HCT116 (cell line): ENCODE measurements at regions not wholly inside any gene's neighbourhood (a gene's known extent, or its start where the extent isn't known, plus 50 kb on each side); places are given as distances from the start of the nearest gene placed in this dataset.

ENCODE experiments used
- ATAC-seq: fragments of 200-7000 bp; cut with Tn5 transposase; 2 replicates; pipeline ENCODE4 v1.9.1; 2020; ENCODE audit warnings: mild to moderate bottlenecking, moderate library complexity
- BruUV-seq: library from RNA; stranded (reverse); fragments of 400-500 nt; replicated peaks from 2 replicates; lab custom pipeline; 2021; lab: Mats Ljungman, UMichigan
- CTCF ChIA-PET: fragments of 300-600 bp; sonication (Branson Sonifier 250); formaldehyde crosslinking; loops from one replicate; lab custom pipeline; 2021; ENCODE audit warnings: antibody characterized with exemption; lab: Charles Lee
- POLR2A ChIA-PET: fragments of 300-600, 350-600 bp; sonication (Branson Sonifier 250); formaldehyde crosslinking; loops from one replicate; lab custom pipeline; 2021; ENCODE audit warnings: antibody characterized with exemption; lab: Charles Lee
- RAD21 ChIA-PET, 2 experiments: fragments of 300-600 bp; sonication (Branson Sonifier 250); formaldehyde crosslinking; loops; one replicate each; lab custom pipeline; 2023; ENCODE audit warnings: low total read pairs in 2 of 2; ENCODE audit not compliant: uncharacterized antibody in 2 of 2, unreplicated experiment in 2 of 2, low non-redundant PET in 1 of 2; lab: Charles Lee
- DNase-seq: peaks from one replicate; pipeline ENCODE4 v3.0.0-alpha.2; 2010; ENCODE audit warnings: low read depth, low spot score
- H2AFZ ChIP-seq: fragments of 200-600 bp; shearing (Covaris generic), sonication (generic); 2 replicates; pipeline ENCODE4 v1.6.1; 2017; ENCODE audit warnings: low read depth, mixed run types, mixed read lengths, antibody characterized with exemption, low read length; ENCODE audit not compliant: poor library complexity, severe bottlenecking
- H3K27ac ChIP-seq: 2 replicates; pipeline ENCODE4 v1.5.1; 2012; ENCODE audit warnings: low read depth, low read length
- H3K27me3 ChIP-seq: fragments of 200-600 bp; sonication (generic); 2 replicates; pipeline ENCODE4 v1.6.1; 2016; ENCODE audit warnings: mixed run types, low read length, mixed read lengths; ENCODE audit not compliant: insufficient read depth
- H3K36me3 ChIP-seq, 2 experiments: fragments of 200-500 bp in 1 of 2; fragments of 200-600 bp in 1 of 2; sonication (Bioruptor generic) in 1 of 2; sonication (generic) in 1 of 2; 2 replicates each; pipeline versions ENCODE4 v1.5.1 to v1.6.1; 2014 to 2016; ENCODE audit warnings: low read length in 2 of 2, inconsistent platforms in 1 of 2, mixed read lengths in 1 of 2, mixed run types in 1 of 2; ENCODE audit not compliant: insufficient read depth in 2 of 2, control insufficient read depth in 1 of 2
- H3K4me1 ChIP-seq, 2 experiments: fragments of 200-600 bp in 1 of 2; sonication (generic) in 1 of 2; 2 replicates each; pipeline versions ENCODE4 v1.5.1 to v1.6.1; 2012 to 2017; ENCODE audit warnings: low read length in 2 of 2, inconsistent platforms in 1 of 2, mild to moderate bottlenecking in 1 of 2, mixed read lengths in 1 of 2, mixed run types in 1 of 2, moderate library complexity in 1 of 2; ENCODE audit not compliant: insufficient read depth in 2 of 2, control insufficient read depth in 1 of 2
- H3K4me2 ChIP-seq: fragments of 200-600 bp; sonication (generic); 2 replicates; pipeline ENCODE4 v1.6.1; 2017; ENCODE audit warnings: mixed run types, low read length, mixed read lengths
- H3K4me3 ChIP-seq, 2 experiments: fragments of 200-600 bp in 1 of 2; sonication (generic) in 1 of 2; replicated peaks in 1 of 2; 2 replicates each; pipeline ENCODE4 v1.5.1; 2011 to 2016; ENCODE audit warnings: low read length in 2 of 2, control low read depth in 1 of 2, low read depth in 1 of 2, mild to moderate bottlenecking in 1 of 2, mixed read lengths in 1 of 2, mixed run types in 1 of 2
- H3K79me2 ChIP-seq: fragments of 200-600 bp; sonication (generic); 2 replicates; pipeline ENCODE4 v1.6.1; 2017; ENCODE audit warnings: mild to moderate bottlenecking, mixed run types, low read length, moderate library complexity, mixed read lengths; ENCODE audit not compliant: insufficient read depth
- H3K9ac ChIP-seq: fragments of 200-600 bp; sonication (generic); 2 replicates; pipeline ENCODE4 v1.6.1; 2016; ENCODE audit warnings: low read length, mixed read lengths
- H3K9me2 ChIP-seq: fragments of 200-600 bp; sonication (generic), shearing (Covaris generic); 2 replicates; pipeline ENCODE4 v1.6.1; 2017; ENCODE audit warnings: mixed run types, mild to moderate bottlenecking, moderate library complexity; ENCODE audit not compliant: insufficient read depth
- H3K9me3 ChIP-seq, 2 experiments: fragments of 200-500 bp in 1 of 2; fragments of 200-600 bp in 1 of 2; sonication (Bioruptor generic) in 1 of 2; sonication (generic) in 1 of 2; 2 replicates each; pipeline ENCODE4 v1.6.1; 2014 to 2017; ENCODE audit warnings: low read length in 2 of 2, mixed read lengths in 2 of 2, inconsistent platforms in 1 of 2, low read depth in 1 of 2, mild to moderate bottlenecking in 1 of 2, mixed run types in 1 of 2, moderate library complexity in 1 of 2; ENCODE audit not compliant: control insufficient read depth in 1 of 2, insufficient read depth in 1 of 2
- H4K20me1 ChIP-seq: fragments of 200-600 bp; sonication (generic), shearing (Covaris generic); 2 replicates; pipeline ENCODE4 v1.6.1; 2017; ENCODE audit warnings: mixed run types, mild to moderate bottlenecking, moderate library complexity; ENCODE audit not compliant: insufficient read depth
- CBX3 ChIP-seq: IDR thresholded peaks from 2 replicates; pipeline ENCODE4 v1.6.1; 2012; ENCODE audit warnings: low read depth
- CEBPB ChIP-seq: IDR thresholded peaks from 2 replicates; pipeline ENCODE4 v1.6.1; 2012; ENCODE audit warnings: low read depth
- EGR1 ChIP-seq: IDR thresholded peaks from 2 replicates; pipeline ENCODE4 v1.6.1; 2012; ENCODE audit warnings: low read depth
- EZH2 ChIP-seq: fragments of 200-600 bp; sonication (generic); IDR thresholded peaks from 2 replicates; pipeline ENCODE4 v1.6.1; 2017; ENCODE audit warnings: antibody characterized with exemption, mixed run types
- EZH2phosphoT487 ChIP-seq: fragments of 200-600 bp; IDR thresholded peaks from 2 replicates; pipeline ENCODE4 v1.6.1; 2018; ENCODE audit warnings: antibody characterized with exemption, borderline replicate concordance
- FOSL1 ChIP-seq: IDR thresholded peaks from 2 replicates; pipeline ENCODE4 v1.6.1; 2012; ENCODE audit warnings: low read depth
- JUND ChIP-seq: IDR thresholded peaks from 2 replicates; pipeline ENCODE4 v1.6.1; 2012
- POLR2AphosphoS5 ChIP-seq: IDR thresholded peaks from 2 replicates; pipeline ENCODE4 v1.6.1; 2011; ENCODE audit warnings: mild to moderate bottlenecking, low read depth, low read length, moderate library complexity
- REST ChIP-seq: IDR thresholded peaks from 2 replicates; pipeline ENCODE4 v1.6.1; 2012; ENCODE audit warnings: low read depth
- SIN3A ChIP-seq: IDR thresholded peaks from 2 replicates; pipeline ENCODE4 v1.6.1; 2012; ENCODE audit warnings: low read depth
- TCF7L2 ChIP-seq: IDR thresholded peaks from 2 replicates; pipeline ENCODE4 v1.7.0; 2011; ENCODE audit warnings: borderline replicate concordance, inconsistent platforms; ENCODE audit not compliant: insufficient read depth, insufficient read length; ENCODE audit errors: extremely low read depth
- ZFX ChIP-seq: fragments of 450-650 bp; IDR thresholded peaks from 2 replicates; pipeline ENCODE4 v1.6.1; 2017
- ZNF274 ChIP-seq: fragments of 200-500 bp; sonication (Bioruptor generic); IDR thresholded peaks from 2 replicates; pipeline ENCODE4 v1.6.1; 2014; ENCODE audit warnings: mild to moderate bottlenecking, low read depth, low read length, inconsistent platforms
- intact Hi-C: fragments of 100-400 bp; cut with micrococcal nuclease; formaldehyde crosslinking; loops from 2 replicates; pipeline ENCODE4 v1.10.0; 2022
- TF ChIP-seq, protein P1 (sequence below): IDR thresholded peaks from 2 replicates; pipeline ENCODE4 v1.6.1; 2012
- TF ChIP-seq, protein P2 (sequence below): IDR thresholded peaks from 2 replicates; pipeline ENCODE4 v1.6.1; 2011; ENCODE audit warnings: mild to moderate bottlenecking, low read length, moderate library complexity; ENCODE audit not compliant: insufficient replicate concordance; ENCODE audit errors: extremely low read depth

DNA sequence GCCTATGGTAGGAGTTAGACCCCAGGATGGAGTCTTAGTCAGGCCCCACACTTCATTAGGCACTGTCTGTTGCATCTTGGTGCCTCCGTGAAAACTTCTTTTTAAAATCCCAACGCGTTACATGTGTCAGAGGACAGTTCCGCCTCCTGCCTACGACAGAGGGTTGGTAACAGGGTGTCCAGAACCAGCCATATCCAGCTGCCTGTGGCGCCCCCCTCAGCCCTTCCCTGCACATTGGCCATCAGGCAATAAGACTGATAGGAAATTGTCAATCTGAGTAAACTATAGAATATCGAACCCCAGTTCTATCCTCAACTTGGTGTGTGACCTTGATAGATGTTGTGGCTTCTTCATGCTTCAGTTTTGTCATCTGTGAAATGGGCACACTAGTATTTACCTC lies 108.6 kb upstream of the CSF3R start:
- Histone ChIP-seq H3K4me2 (no peak overlapping the region), H3K79me2 (no peaks in the 10 kb centered on the region), H3K27me3 (peaks cover 21% of the 10 kb centered on the region), H3K4me3 (no peak overlapping the region), H3K36me3 (no peaks in the 10 kb centered on the region), H2AFZ (no peak overlapping the region), H3K9me3 (no peaks in the 10 kb centered on the region), H3K4me1 (no peaks in the 10 kb centered on the region), H4K20me1 (no peaks in the 10 kb centered on the region), H3K9ac (no peak overlapping the region), H3K27ac (no peak overlapping the region), H3K9me2 (no peaks in the 10 kb centered on the region)
- DNase-seq = no peak
- intact Hi-C loops = no loop called here
- ChIA-PET POLR2A (no interaction called here), RAD21 (no interaction called here), CTCF (no interaction called here)
- BruUV-seq = no TSS peak
- TF ChIP-seq EZH2 (no peak), TCF7L2 (no peak), POLR2AphosphoS5 (no peak), REST (no peak), FOSL1 (no peak), EZH2phosphoT487 (no peak), CBX3 (no peak), ZNF274 (no peak), SIN3A (no peak), ZFX (no peak), JUND (no peak), EGR1 (no peak), CEBPB (no peak)
- TF ChIP-seq, protein P1, sequence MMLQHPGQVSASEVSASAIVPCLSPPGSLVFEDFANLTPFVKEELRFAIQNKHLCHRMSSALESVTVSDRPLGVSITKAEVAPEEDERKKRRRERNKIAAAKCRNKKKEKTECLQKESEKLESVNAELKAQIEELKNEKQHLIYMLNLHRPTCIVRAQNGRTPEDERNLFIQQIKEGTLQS = no peak
- TF ChIP-seq, protein P2, sequence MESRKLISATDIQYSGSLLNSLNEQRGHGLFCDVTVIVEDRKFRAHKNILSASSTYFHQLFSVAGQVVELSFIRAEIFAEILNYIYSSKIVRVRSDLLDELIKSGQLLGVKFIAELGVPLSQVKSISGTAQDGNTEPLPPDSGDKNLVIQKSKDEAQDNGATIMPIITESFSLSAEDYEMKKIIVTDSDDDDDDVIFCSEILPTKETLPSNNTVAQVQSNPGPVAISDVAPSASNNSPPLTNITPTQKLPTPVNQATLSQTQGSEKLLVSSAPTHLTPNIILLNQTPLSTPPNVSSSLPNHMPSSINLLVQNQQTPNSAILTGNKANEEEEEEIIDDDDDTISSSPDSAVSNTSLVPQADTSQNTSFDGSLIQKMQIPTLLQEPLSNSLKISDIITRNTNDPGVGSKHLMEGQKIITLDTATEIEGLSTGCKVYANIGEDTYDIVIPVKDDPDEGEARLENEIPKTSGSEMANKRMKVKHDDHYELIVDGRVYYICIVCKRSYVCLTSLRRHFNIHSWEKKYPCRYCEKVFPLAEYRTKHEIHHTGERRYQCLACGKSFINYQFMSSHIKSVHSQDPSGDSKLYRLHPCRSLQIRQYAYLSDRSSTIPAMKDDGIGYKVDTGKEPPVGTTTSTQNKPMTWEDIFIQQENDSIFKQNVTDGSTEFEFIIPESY = no peak
- TF ChIP-seq, all 23 proteins: peak for 0
- no peak for ATAC-seq
